HG03108 (cell line): ENCODE measurements at regions not wholly inside any gene's neighbourhood (a gene's known extent, or its start where the extent isn't known, plus 50 kb on each side); places are given as distances from the start of the nearest gene placed in this dataset.

Experiments
- ATAC-seq: cut with Tn5 transposase; IDR thresholded peaks from one replicate; pipeline ENCODE4 v1.9.1; 2021; ENCODE audit warnings: moderate library complexity; ENCODE audit not compliant: unreplicated experiment

- no peak for ATAC-seq
Observed at GRCh38 chr15:69731081-69731330, 278.4 kb downstream of the RPLP1 start.

- no peak for ATAC-seq
Observed at GRCh38 chr15:69731581-69731980, 279.0 kb downstream of the RPLP1 start.

GRCh38 chr15:69732133-69732532, 279.5 kb downstream of the RPLP1 start:
- no peak for ATAC-seq

- no peak for ATAC-seq
Observed at GRCh38 chr15:69734699-69735098, 282.1 kb downstream of the RPLP1 start.

GRCh38 chr15:69735121-69735520, 282.5 kb downstream of the RPLP1 start:
- ATAC-seq = no peak

GRCh38 chr15:69736161-69736560, 283.5 kb downstream of the RPLP1 start:
- no peak for ATAC-seq

GRCh38 chr15:69737916-69738315, 285.3 kb downstream of the RPLP1 start:
- ATAC-seq = no peak

GRCh38 chr15:69740684-69741083, 288.1 kb downstream of the RPLP1 start:
- ATAC-seq = no peak

GRCh38 chr15:69742361-69742760, 289.7 kb downstream of the RPLP1 start:
- ATAC-seq = no peak

GRCh38 chr15:69743091-69743490, 290.5 kb downstream of the RPLP1 start:
- ATAC-seq = no peak

GRCh38 chr15:69744391-69745162, 292.0 kb downstream of the RPLP1 start:
- ATAC-seq = no peak

GRCh38 chr15:69747193-69747592, 294.6 kb downstream of the RPLP1 start:
- ATAC-seq = no peak

- ATAC-seq = no peak
Observed at GRCh38 chr15:69748131-69748530, 295.5 kb downstream of the RPLP1 start.

- no peak for ATAC-seq
Observed at GRCh38 chr15:69748576-69749185, 296.1 kb downstream of the RPLP1 start.

- no peak for ATAC-seq
Observed at GRCh38 chr15:69749274-69749673, 296.7 kb downstream of the RPLP1 start.

- ATAC-seq = no peak
Observed at GRCh38 chr15:69749797-69750196, 297.2 kb downstream of the RPLP1 start.

- ATAC-seq = no peak
Observed at GRCh38 chr15:69750253-69750652, 297.6 kb downstream of the RPLP1 start.

- no peak for ATAC-seq
Observed at GRCh38 chr15:69751147-69751546, 298.5 kb downstream of the RPLP1 start.

GRCh38 chr15:69751566-69751965, 298.9 kb downstream of the RPLP1 start:
- no peak for ATAC-seq

- ATAC-seq = no peak
Observed at GRCh38 chr15:69753867-69754266, 301.2 kb downstream of the RPLP1 start.

- no peak for ATAC-seq
Observed at GRCh38 chr15:69754313-69754712, 301.7 kb downstream of the RPLP1 start.

GRCh38 chr15:69755551-69756310, 303.1 kb downstream of the RPLP1 start:
- ATAC-seq = peak; percentile 83
